Mammary epithelial cell (primary cell): ENCODE measurements at regions not wholly inside any gene's neighbourhood (a gene's known extent, or its start where the extent isn't known, plus 50 kb on each side); places are given as distances from the start of the nearest gene placed in this dataset.

Experiments
- EZH2 ChIP-seq: IDR thresholded peaks from 2 replicates; pipeline ENCODE4 v1.6.1; 2012; ENCODE audit warnings: low read length, inconsistent platforms, borderline replicate concordance
- TF ChIP-seq, protein P1 (sequence below), 2 donors: IDR thresholded peaks in 1 of 2; conservative IDR thresholded peaks in 1 of 2; 2 replicates each; pipeline ENCODE4 v1.5.1; 2011 to 2012; ENCODE audit warnings: inconsistent platforms in 2 of 2, low read length in 2 of 2, mild to moderate bottlenecking in 2 of 2, control low read depth in 1 of 2, low read depth in 1 of 2; ENCODE audit not compliant: insufficient read depth in 1 of 2; ENCODE audit errors: extremely low read depth in 1 of 2

DNA sequence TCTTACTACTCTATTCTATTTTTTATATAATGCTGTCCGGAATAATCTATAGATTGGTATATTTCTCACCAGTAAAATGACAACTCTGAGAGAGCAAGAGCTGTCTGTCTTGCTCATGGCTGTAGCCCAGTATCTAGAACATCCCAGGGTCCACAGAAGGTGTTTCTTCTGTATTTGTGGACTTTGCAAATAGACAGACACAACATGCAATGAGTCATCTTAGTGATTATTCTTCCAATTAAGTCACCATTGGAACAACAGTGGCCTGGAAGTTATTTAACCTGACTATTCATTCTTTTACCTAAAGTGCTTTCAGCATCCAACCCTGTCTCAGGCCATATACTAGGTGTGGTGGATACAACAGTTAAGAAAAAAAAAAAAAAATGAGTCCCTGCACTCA is 179.5 kb downstream of the PPARGC1A start:
- TF ChIP-seq, protein P1, sequence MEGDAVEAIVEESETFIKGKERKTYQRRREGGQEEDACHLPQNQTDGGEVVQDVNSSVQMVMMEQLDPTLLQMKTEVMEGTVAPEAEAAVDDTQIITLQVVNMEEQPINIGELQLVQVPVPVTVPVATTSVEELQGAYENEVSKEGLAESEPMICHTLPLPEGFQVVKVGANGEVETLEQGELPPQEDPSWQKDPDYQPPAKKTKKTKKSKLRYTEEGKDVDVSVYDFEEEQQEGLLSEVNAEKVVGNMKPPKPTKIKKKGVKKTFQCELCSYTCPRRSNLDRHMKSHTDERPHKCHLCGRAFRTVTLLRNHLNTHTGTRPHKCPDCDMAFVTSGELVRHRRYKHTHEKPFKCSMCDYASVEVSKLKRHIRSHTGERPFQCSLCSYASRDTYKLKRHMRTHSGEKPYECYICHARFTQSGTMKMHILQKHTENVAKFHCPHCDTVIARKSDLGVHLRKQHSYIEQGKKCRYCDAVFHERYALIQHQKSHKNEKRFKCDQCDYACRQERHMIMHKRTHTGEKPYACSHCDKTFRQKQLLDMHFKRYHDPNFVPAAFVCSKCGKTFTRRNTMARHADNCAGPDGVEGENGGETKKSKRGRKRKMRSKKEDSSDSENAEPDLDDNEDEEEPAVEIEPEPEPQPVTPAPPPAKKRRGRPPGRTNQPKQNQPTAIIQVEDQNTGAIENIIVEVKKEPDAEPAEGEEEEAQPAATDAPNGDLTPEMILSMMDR (conservative IDR thresholded peaks at IDR 0.05 in 1 of 2, IDR thresholded peaks at IDR 0.05 in 1 of 2; ENCODE audit: extremely low read depth in 1 of 2, insufficient read depth in 1 of 2, low read depth in 1 of 2, low read length in 2 of 2), result no peak
- TF ChIP-seq EZH2, result no peak
